HG02678 (cell line): ENCODE measurements at regions not wholly inside any gene's neighbourhood (a gene's known extent, or its start where the extent isn't known, plus 50 kb on each side); places are given as distances from the start of the nearest gene placed in this dataset.

Source experiments
- ATAC-seq: cut with Tn5 transposase; IDR thresholded peaks from one replicate; pipeline ENCODE4 v1.9.1; 2021; ENCODE audit warnings: mild to moderate bottlenecking, moderate library complexity; ENCODE audit not compliant: unreplicated experiment

DNA sequence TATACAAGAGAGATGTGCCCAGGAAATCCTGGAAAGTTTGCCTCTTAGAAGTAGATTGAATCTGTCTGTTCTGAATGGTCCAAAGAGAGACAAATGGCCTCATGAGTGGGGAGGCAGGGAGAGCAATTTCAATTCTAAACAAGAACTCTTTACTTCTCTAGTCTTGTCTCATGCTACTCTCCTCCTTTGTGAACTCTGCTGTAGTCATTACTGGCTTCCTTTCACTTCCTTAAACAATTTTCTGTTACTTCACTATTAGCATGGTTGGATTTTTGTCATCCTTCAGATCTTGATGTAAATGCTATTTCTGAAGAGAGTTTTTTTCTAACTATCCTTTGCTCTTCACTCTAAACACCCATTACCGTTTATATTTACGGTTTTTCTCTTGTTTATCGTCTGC, 54.0 kb upstream of the GRIN3A start:
- no peak for ATAC-seq

DNA sequence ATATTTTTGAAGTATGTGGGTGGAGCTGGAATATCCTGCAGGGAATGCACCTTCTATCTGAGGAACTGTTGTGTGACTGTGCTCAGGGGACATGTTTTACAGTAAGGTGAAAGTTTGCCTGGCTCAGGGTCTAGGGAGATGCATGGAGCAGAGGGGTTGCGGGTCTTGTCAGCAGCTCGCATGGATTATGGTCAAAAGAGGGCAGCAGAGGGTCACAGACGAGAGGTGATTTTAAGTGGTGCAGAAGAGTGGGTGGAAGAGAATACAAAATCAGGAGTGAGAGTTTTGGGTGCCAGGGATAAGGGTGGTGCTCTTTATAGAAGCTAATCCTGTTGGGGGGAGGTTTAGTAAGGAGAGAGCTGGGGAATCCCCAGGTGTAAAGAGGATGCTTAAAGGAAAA, 53.5 kb upstream of the GRIN3A start:
- ATAC-seq, result peak; percentile 50

DNA sequence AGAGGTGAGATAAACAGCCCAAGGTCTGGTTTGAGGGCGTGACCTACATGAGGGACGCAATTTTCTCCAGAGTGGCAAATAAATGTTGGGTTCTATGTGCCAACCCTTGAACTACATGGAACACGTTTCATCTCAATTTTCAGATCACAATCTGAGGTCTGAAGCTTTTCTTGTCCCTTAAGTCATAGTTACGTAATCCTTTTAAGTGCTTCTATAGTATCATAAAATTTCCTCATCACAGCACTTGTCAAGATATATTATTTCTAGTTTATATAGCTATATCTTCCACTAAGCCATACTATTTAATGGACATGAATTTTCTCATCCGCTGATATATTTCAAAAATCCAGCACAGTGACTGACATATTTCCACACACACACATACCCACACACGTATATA, 53.1 kb upstream of the GRIN3A start:
- no peak for ATAC-seq
